HCT116 (cell line): ENCODE measurements at regions not wholly inside any gene's neighbourhood (a gene's known extent, or its start where the extent isn't known, plus 50 kb on each side); places are given as distances from the start of the nearest gene placed in this dataset.

ENCODE experiments used
- ATAC-seq: fragments of 200-7000 bp; cut with Tn5 transposase; 2 replicates; pipeline ENCODE4 v1.9.1; 2020; ENCODE audit warnings: mild to moderate bottlenecking, moderate library complexity
- BruUV-seq: library from RNA; stranded (reverse); fragments of 400-500 nt; replicated peaks from 2 replicates; lab custom pipeline; 2021; lab: Mats Ljungman, UMichigan
- CTCF ChIA-PET: fragments of 300-600 bp; sonication (Branson Sonifier 250); formaldehyde crosslinking; loops from one replicate; lab custom pipeline; 2021; ENCODE audit warnings: antibody characterized with exemption; lab: Charles Lee
- POLR2A ChIA-PET: fragments of 300-600, 350-600 bp; sonication (Branson Sonifier 250); formaldehyde crosslinking; loops from one replicate; lab custom pipeline; 2021; ENCODE audit warnings: antibody characterized with exemption; lab: Charles Lee
- RAD21 ChIA-PET, 2 experiments: fragments of 300-600 bp; sonication (Branson Sonifier 250); formaldehyde crosslinking; loops; one replicate each; lab custom pipeline; 2023; ENCODE audit warnings: low total read pairs in 2 of 2; ENCODE audit not compliant: uncharacterized antibody in 2 of 2, unreplicated experiment in 2 of 2, low non-redundant PET in 1 of 2; lab: Charles Lee
- DNase-seq: peaks from one replicate; pipeline ENCODE4 v3.0.0-alpha.2; 2010; ENCODE audit warnings: low read depth, low spot score
- H2AFZ ChIP-seq: fragments of 200-600 bp; shearing (Covaris generic), sonication (generic); 2 replicates; pipeline ENCODE4 v1.6.1; 2017; ENCODE audit warnings: low read depth, mixed run types, mixed read lengths, antibody characterized with exemption, low read length; ENCODE audit not compliant: poor library complexity, severe bottlenecking
- H3K27ac ChIP-seq: 2 replicates; pipeline ENCODE4 v1.5.1; 2012; ENCODE audit warnings: low read depth, low read length
- H3K27me3 ChIP-seq: fragments of 200-600 bp; sonication (generic); 2 replicates; pipeline ENCODE4 v1.6.1; 2016; ENCODE audit warnings: mixed run types, low read length, mixed read lengths; ENCODE audit not compliant: insufficient read depth
- H3K36me3 ChIP-seq, 2 experiments: fragments of 200-500 bp in 1 of 2; fragments of 200-600 bp in 1 of 2; sonication (Bioruptor generic) in 1 of 2; sonication (generic) in 1 of 2; 2 replicates each; pipeline versions ENCODE4 v1.5.1 to v1.6.1; 2014 to 2016; ENCODE audit warnings: low read length in 2 of 2, inconsistent platforms in 1 of 2, mixed read lengths in 1 of 2, mixed run types in 1 of 2; ENCODE audit not compliant: insufficient read depth in 2 of 2, control insufficient read depth in 1 of 2
- H3K4me1 ChIP-seq, 2 experiments: fragments of 200-600 bp in 1 of 2; sonication (generic) in 1 of 2; 2 replicates each; pipeline versions ENCODE4 v1.5.1 to v1.6.1; 2012 to 2017; ENCODE audit warnings: low read length in 2 of 2, inconsistent platforms in 1 of 2, mild to moderate bottlenecking in 1 of 2, mixed read lengths in 1 of 2, mixed run types in 1 of 2, moderate library complexity in 1 of 2; ENCODE audit not compliant: insufficient read depth in 2 of 2, control insufficient read depth in 1 of 2
- H3K4me2 ChIP-seq: fragments of 200-600 bp; sonication (generic); 2 replicates; pipeline ENCODE4 v1.6.1; 2017; ENCODE audit warnings: mixed run types, low read length, mixed read lengths
- H3K4me3 ChIP-seq, 2 experiments: fragments of 200-600 bp in 1 of 2; sonication (generic) in 1 of 2; replicated peaks in 1 of 2; 2 replicates each; pipeline ENCODE4 v1.5.1; 2011 to 2016; ENCODE audit warnings: low read length in 2 of 2, control low read depth in 1 of 2, low read depth in 1 of 2, mild to moderate bottlenecking in 1 of 2, mixed read lengths in 1 of 2, mixed run types in 1 of 2
- H3K79me2 ChIP-seq: fragments of 200-600 bp; sonication (generic); 2 replicates; pipeline ENCODE4 v1.6.1; 2017; ENCODE audit warnings: mild to moderate bottlenecking, mixed run types, low read length, moderate library complexity, mixed read lengths; ENCODE audit not compliant: insufficient read depth
- H3K9ac ChIP-seq: fragments of 200-600 bp; sonication (generic); 2 replicates; pipeline ENCODE4 v1.6.1; 2016; ENCODE audit warnings: low read length, mixed read lengths
- H3K9me2 ChIP-seq: fragments of 200-600 bp; sonication (generic), shearing (Covaris generic); 2 replicates; pipeline ENCODE4 v1.6.1; 2017; ENCODE audit warnings: mixed run types, mild to moderate bottlenecking, moderate library complexity; ENCODE audit not compliant: insufficient read depth
- H3K9me3 ChIP-seq, 2 experiments: fragments of 200-500 bp in 1 of 2; fragments of 200-600 bp in 1 of 2; sonication (Bioruptor generic) in 1 of 2; sonication (generic) in 1 of 2; 2 replicates each; pipeline ENCODE4 v1.6.1; 2014 to 2017; ENCODE audit warnings: low read length in 2 of 2, mixed read lengths in 2 of 2, inconsistent platforms in 1 of 2, low read depth in 1 of 2, mild to moderate bottlenecking in 1 of 2, mixed run types in 1 of 2, moderate library complexity in 1 of 2; ENCODE audit not compliant: control insufficient read depth in 1 of 2, insufficient read depth in 1 of 2
- H4K20me1 ChIP-seq: fragments of 200-600 bp; sonication (generic), shearing (Covaris generic); 2 replicates; pipeline ENCODE4 v1.6.1; 2017; ENCODE audit warnings: mixed run types, mild to moderate bottlenecking, moderate library complexity; ENCODE audit not compliant: insufficient read depth
- EGR1 ChIP-seq: IDR thresholded peaks from 2 replicates; pipeline ENCODE4 v1.6.1; 2012; ENCODE audit warnings: low read depth
- EZH2phosphoT487 ChIP-seq: fragments of 200-600 bp; IDR thresholded peaks from 2 replicates; pipeline ENCODE4 v1.6.1; 2018; ENCODE audit warnings: antibody characterized with exemption, borderline replicate concordance
- FOSL1 ChIP-seq: IDR thresholded peaks from 2 replicates; pipeline ENCODE4 v1.6.1; 2012; ENCODE audit warnings: low read depth
- POLR2A ChIP-seq: IDR thresholded peaks from 2 replicates; pipeline ENCODE4 v1.7.0; 2011; ENCODE audit warnings: borderline replicate concordance; ENCODE audit not compliant: insufficient read depth, insufficient read length; ENCODE audit errors: extremely low read depth
- POLR2AphosphoS5 ChIP-seq: IDR thresholded peaks from 2 replicates; pipeline ENCODE4 v1.6.1; 2011; ENCODE audit warnings: mild to moderate bottlenecking, low read depth, low read length, moderate library complexity
- SRF ChIP-seq: IDR thresholded peaks from 2 replicates; pipeline ENCODE4 v1.6.1; 2012; ENCODE audit warnings: low read depth
- TCF7L2 ChIP-seq: IDR thresholded peaks from 2 replicates; pipeline ENCODE4 v1.7.0; 2011; ENCODE audit warnings: borderline replicate concordance, inconsistent platforms; ENCODE audit not compliant: insufficient read depth, insufficient read length; ENCODE audit errors: extremely low read depth
- YY1 ChIP-seq: IDR thresholded peaks from 2 replicates; pipeline ENCODE4 v1.6.1; 2011; ENCODE audit warnings: low read length, low read depth, moderate library complexity, mild to moderate bottlenecking; ENCODE audit not compliant: insufficient replicate concordance; ENCODE audit errors: extremely low read depth
- intact Hi-C: fragments of 100-400 bp; cut with micrococcal nuclease; formaldehyde crosslinking; loops from 2 replicates; pipeline ENCODE4 v1.10.0; 2022
- TF ChIP-seq, protein P1 (sequence below), 3 experiments: fragments of 200-600 bp in 1 of 3; sonication (generic) in 1 of 3; IDR thresholded peaks in 2 of 3; conservative IDR thresholded peaks in 1 of 3; 2 replicates each; pipeline ENCODE4 v1.5.1; 2012 to 2017; ENCODE audit warnings: low read depth in 2 of 3, low read length in 2 of 3, antibody characterized with exemption in 1 of 3, borderline replicate concordance in 1 of 3, control low read depth in 1 of 3, mild to moderate bottlenecking in 1 of 3, mixed read lengths in 1 of 3, mixed run types in 1 of 3, moderate library complexity in 1 of 3; ENCODE audit not compliant: insufficient read depth in 1 of 3
- TF ChIP-seq, protein P2 (sequence below): IDR thresholded peaks from 2 replicates; pipeline ENCODE4 v1.6.1; 2011; ENCODE audit warnings: mild to moderate bottlenecking, low read length, moderate library complexity; ENCODE audit not compliant: insufficient replicate concordance; ENCODE audit errors: extremely low read depth

DNA sequence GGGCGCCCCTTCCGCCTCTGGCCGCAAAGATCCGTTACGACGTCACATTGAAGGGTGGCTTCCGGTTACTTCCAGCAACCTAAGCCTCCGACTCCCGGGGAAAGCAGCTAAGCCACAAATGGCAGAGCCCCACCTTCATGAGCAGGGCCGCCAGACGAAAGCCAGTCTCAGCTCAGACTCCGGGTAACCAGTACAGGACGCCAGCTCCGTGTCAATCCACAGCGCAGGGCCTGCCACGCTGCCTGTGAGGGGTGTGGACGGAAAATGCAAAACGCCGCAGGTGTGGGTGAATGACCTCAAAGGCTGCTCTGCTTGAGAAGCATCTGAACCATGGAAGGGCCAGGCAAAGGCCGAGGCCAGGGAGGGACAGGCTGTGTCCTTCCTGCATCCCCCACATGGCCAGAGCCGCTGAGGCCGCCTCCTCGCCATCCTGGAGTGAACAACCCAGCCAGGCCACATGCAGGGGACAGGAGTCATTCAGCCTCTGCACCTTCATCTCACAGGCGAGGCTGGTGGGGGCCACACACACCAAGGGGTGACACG is 53.5 kb upstream of the PPP2R2D start:
- H3K9ac ChIP-seq = no peak overlapping the region
- H3K4me1 ChIP-seq = no peaks in the 10 kb centered on the region
- no peaks in the 10 kb centered on the region for H3K27me3 ChIP-seq
- no peak overlapping the region for H3K4me2 ChIP-seq
- ChIA-PET POLR2A (no interaction called here), RAD21 (no interaction called here), CTCF (no interaction called here)
- no peaks in the 10 kb centered on the region for H4K20me1 ChIP-seq
- no peak for ATAC-seq
- intact Hi-C loops = no loop called here
- H2AFZ ChIP-seq = no peak overlapping the region
- BruUV-seq = no TSS peak
- H3K36me3 ChIP-seq = no peaks in the 10 kb centered on the region
- no peak overlapping the region for H3K4me3 ChIP-seq
- no peaks in the 10 kb centered on the region for H3K9me3 ChIP-seq
- DNase-seq = no peak
- H3K79me2 ChIP-seq = no peaks in the 10 kb centered on the region
- H3K9me2 ChIP-seq = no peaks in the 10 kb centered on the region
- TF ChIP-seq SRF = no peak
- TF ChIP-seq POLR2AphosphoS5 = no peak
- TF ChIP-seq, protein P1, sequence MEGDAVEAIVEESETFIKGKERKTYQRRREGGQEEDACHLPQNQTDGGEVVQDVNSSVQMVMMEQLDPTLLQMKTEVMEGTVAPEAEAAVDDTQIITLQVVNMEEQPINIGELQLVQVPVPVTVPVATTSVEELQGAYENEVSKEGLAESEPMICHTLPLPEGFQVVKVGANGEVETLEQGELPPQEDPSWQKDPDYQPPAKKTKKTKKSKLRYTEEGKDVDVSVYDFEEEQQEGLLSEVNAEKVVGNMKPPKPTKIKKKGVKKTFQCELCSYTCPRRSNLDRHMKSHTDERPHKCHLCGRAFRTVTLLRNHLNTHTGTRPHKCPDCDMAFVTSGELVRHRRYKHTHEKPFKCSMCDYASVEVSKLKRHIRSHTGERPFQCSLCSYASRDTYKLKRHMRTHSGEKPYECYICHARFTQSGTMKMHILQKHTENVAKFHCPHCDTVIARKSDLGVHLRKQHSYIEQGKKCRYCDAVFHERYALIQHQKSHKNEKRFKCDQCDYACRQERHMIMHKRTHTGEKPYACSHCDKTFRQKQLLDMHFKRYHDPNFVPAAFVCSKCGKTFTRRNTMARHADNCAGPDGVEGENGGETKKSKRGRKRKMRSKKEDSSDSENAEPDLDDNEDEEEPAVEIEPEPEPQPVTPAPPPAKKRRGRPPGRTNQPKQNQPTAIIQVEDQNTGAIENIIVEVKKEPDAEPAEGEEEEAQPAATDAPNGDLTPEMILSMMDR (IDR thresholded peaks at IDR 0.05 in 2 of 3, conservative IDR thresholded peaks at IDR 0.05 in 1 of 3; ENCODE audit: borderline replicate concordance in 1 of 3, insufficient read depth in 1 of 3, low read depth in 2 of 3, low read length in 2 of 3) = no peak
- TF ChIP-seq FOSL1 = no peak
- TF ChIP-seq, protein P2, sequence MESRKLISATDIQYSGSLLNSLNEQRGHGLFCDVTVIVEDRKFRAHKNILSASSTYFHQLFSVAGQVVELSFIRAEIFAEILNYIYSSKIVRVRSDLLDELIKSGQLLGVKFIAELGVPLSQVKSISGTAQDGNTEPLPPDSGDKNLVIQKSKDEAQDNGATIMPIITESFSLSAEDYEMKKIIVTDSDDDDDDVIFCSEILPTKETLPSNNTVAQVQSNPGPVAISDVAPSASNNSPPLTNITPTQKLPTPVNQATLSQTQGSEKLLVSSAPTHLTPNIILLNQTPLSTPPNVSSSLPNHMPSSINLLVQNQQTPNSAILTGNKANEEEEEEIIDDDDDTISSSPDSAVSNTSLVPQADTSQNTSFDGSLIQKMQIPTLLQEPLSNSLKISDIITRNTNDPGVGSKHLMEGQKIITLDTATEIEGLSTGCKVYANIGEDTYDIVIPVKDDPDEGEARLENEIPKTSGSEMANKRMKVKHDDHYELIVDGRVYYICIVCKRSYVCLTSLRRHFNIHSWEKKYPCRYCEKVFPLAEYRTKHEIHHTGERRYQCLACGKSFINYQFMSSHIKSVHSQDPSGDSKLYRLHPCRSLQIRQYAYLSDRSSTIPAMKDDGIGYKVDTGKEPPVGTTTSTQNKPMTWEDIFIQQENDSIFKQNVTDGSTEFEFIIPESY = no peak
- no peak for TF ChIP-seq TCF7L2
- no peak for TF ChIP-seq POLR2A
- TF ChIP-seq EGR1 = no peak
- TF ChIP-seq EZH2phosphoT487 = no peak
- TF ChIP-seq YY1 = no peak
- no peak overlapping the region for H3K27ac ChIP-seq
